HEK293 (cell line): ENCODE measurements at regions not wholly inside any gene's neighbourhood (a gene's known extent, or its start where the extent isn't known, plus 50 kb on each side); places are given as distances from the start of the nearest gene placed in this dataset.

Experiments used
- CTCF ChIP-seq: fragments of 450-650 bp; formaldehyde crosslinking; IDR thresholded peaks from 2 replicates; pipeline ENCODE4 v1.5.1; 2016; ENCODE audit warnings: missing biosample characterization, missing genetic modification characterization
- PRDM10 ChIP-seq: fragments of 450-650 bp; formaldehyde crosslinking; IDR thresholded peaks from 2 replicates; pipeline ENCODE4 v1.5.1; 2016; ENCODE audit warnings: missing biosample characterization, missing genetic modification characterization
- REST ChIP-seq: fragments of 450-650 bp; formaldehyde crosslinking; IDR thresholded peaks from 2 replicates; pipeline ENCODE4 v1.5.1; 2016; ENCODE audit warnings: missing biosample characterization, missing genetic modification characterization
- ZBTB49 ChIP-seq: fragments of 450-650 bp; formaldehyde crosslinking; IDR thresholded peaks from 2 replicates; pipeline ENCODE4 v1.5.1; 2016; ENCODE audit warnings: missing biosample characterization, missing genetic modification characterization, low read depth
- ZBTB7A ChIP-seq: fragments of 450-650 bp; formaldehyde crosslinking; IDR thresholded peaks from 2 replicates; pipeline ENCODE4 v1.5.1; 2016; ENCODE audit warnings: low read depth, missing biosample characterization, missing genetic modification characterization
- ZNF324 ChIP-seq: fragments of 450-650 bp; formaldehyde crosslinking; IDR thresholded peaks from 2 replicates; pipeline ENCODE4 v1.5.1; 2016; ENCODE audit warnings: missing biosample characterization, missing genetic modification characterization
- ZNF335 ChIP-seq: fragments of 450-650 bp; formaldehyde crosslinking; conservative IDR thresholded peaks from 2 replicates; pipeline ENCODE4 v1.5.1; 2016; ENCODE audit warnings: missing biosample characterization, missing genetic modification characterization
- ZNF580 ChIP-seq: fragments of 450-650 bp; formaldehyde crosslinking; IDR thresholded peaks from 2 replicates; pipeline ENCODE4 v1.5.1; 2016; ENCODE audit warnings: missing biosample characterization, missing genetic modification characterization
- ZNF701 ChIP-seq: fragments of 450-650 bp; formaldehyde crosslinking; IDR thresholded peaks from 2 replicates; pipeline ENCODE4 v1.5.1; 2016; ENCODE audit warnings: missing biosample characterization, missing genetic modification characterization
- ZNF76 ChIP-seq: fragments of 450-650 bp; formaldehyde crosslinking; IDR thresholded peaks from 2 replicates; pipeline ENCODE4; 2016; ENCODE audit warnings: low read depth, missing biosample characterization, missing genetic modification characterization, borderline replicate concordance

- no peak for TF ChIP-seq ZNF76 (tag by site-specific recombination)
- TF ChIP-seq ZNF701 (tag by site-specific recombination), result no peak
- TF ChIP-seq ZBTB7A, result no peak
- TF ChIP-seq ZNF324, result no peak
- TF ChIP-seq PRDM10 (tag by site-specific recombination), result no peak
- TF ChIP-seq ZNF335 (tag by site-specific recombination), result no peak
- TF ChIP-seq CTCF (tag by site-specific recombination), result no peak
- no peak for TF ChIP-seq ZNF580 (tag by site-specific recombination)
- no peak for TF ChIP-seq ZBTB49 (tag by site-specific recombination)
- no peak for TF ChIP-seq REST (tag by site-specific recombination)
Measured at GRCh38 chr6:8758412-8758811, 323.1 kb upstream of the SLC35B3 start.
